HEK293 (cell line): ENCODE measurements at regions not wholly inside any gene's neighbourhood (a gene's known extent, or its start where the extent isn't known, plus 50 kb on each side); places are given as distances from the start of the nearest gene placed in this dataset.

Source experiments
- KLF9 ChIP-seq: fragments of 450-650 bp; formaldehyde crosslinking; IDR thresholded peaks from 2 replicates; pipeline ENCODE4 v1.5.1; 2016; ENCODE audit warnings: missing biosample characterization, missing genetic modification characterization, low read depth
- SALL2 ChIP-seq: fragments of 450-650 bp; formaldehyde crosslinking; IDR thresholded peaks from 2 replicates; pipeline ENCODE4 v1.5.0; 2017; ENCODE audit warnings: missing biosample characterization, mild to moderate bottlenecking, missing genetic modification characterization, borderline replicate concordance
- SP2 ChIP-seq: fragments of 450-650 bp; formaldehyde crosslinking; IDR thresholded peaks from 2 replicates; pipeline ENCODE4 v1.5.1; 2016; ENCODE audit warnings: missing biosample characterization, missing genetic modification characterization
- ZBTB1 ChIP-seq: fragments of 450-650 bp; formaldehyde crosslinking; IDR thresholded peaks from 2 replicates; pipeline ENCODE4 v1.5.1; 2016; ENCODE audit warnings: missing biosample characterization, missing genetic modification characterization
- ZNF24 ChIP-seq: fragments of 450-650 bp; formaldehyde crosslinking; IDR thresholded peaks from 2 replicates; pipeline ENCODE4 v1.5.1; 2016; ENCODE audit warnings: missing biosample characterization, missing genetic modification characterization
- ZNF473 ChIP-seq: fragments of 450-650 bp; formaldehyde crosslinking; IDR thresholded peaks from 2 replicates; pipeline ENCODE4 v1.5.1; 2017; ENCODE audit warnings: missing biosample characterization, missing genetic modification characterization
- TF ChIP-seq, protein P1 (sequence below): fragments of 450-650 bp; formaldehyde crosslinking; IDR thresholded peaks from 2 replicates; pipeline ENCODE4 v1.5.1; 2016; ENCODE audit warnings: missing biosample characterization, missing genetic modification characterization
- TF ChIP-seq, protein P2 (sequence below): fragments of 450-650 bp; formaldehyde crosslinking; IDR thresholded peaks from 2 replicates; pipeline ENCODE4 v1.5.1; 2016; ENCODE audit warnings: missing biosample characterization, missing genetic modification characterization
- TF ChIP-seq, protein P3 (sequence below): fragments of 450-650 bp; formaldehyde crosslinking; IDR thresholded peaks from 2 replicates; pipeline ENCODE4 v1.5.1; 2017; ENCODE audit warnings: missing biosample characterization, missing genetic modification characterization

DNA sequence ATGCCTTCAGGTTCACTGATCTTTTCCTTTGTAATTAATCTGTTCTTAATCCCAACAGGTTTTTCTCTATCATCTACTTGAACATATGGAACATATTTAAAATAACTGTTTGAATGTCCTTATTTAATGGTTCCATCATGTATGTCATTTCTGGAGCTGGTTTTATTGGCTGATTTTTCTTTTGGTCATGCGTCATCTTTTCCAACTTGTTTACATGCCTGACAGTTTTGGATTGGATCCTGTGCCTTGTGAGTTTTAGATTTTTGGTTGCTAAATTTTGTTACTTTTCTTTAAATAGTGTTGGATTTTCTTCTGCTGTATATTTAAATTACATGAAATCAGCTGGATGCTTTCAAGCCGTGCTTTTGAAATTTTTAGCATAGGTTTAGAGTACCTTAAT, 237.3 kb upstream of the DAAM1 start:
- TF ChIP-seq SP2 (tag by site-specific recombination) (no peak), ZBTB1 (tag by site-specific recombination) (no peak), KLF9 (tag by site-specific recombination) (no peak), ZNF473 (tag by site-specific recombination) (no peak), ZNF24 (tag by site-specific recombination) (no peak), SALL2 (tag by site-specific recombination) (no peak)
- TF ChIP-seq, protein P1, sequence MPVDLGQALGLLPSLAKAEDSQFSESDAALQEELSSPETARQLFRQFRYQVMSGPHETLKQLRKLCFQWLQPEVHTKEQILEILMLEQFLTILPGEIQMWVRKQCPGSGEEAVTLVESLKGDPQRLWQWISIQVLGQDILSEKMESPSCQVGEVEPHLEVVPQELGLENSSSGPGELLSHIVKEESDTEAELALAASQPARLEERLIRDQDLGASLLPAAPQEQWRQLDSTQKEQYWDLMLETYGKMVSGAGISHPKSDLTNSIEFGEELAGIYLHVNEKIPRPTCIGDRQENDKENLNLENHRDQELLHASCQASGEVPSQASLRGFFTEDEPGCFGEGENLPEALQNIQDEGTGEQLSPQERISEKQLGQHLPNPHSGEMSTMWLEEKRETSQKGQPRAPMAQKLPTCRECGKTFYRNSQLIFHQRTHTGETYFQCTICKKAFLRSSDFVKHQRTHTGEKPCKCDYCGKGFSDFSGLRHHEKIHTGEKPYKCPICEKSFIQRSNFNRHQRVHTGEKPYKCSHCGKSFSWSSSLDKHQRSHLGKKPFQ (tag by site-specific recombination), result no peak
- TF ChIP-seq, protein P2, sequence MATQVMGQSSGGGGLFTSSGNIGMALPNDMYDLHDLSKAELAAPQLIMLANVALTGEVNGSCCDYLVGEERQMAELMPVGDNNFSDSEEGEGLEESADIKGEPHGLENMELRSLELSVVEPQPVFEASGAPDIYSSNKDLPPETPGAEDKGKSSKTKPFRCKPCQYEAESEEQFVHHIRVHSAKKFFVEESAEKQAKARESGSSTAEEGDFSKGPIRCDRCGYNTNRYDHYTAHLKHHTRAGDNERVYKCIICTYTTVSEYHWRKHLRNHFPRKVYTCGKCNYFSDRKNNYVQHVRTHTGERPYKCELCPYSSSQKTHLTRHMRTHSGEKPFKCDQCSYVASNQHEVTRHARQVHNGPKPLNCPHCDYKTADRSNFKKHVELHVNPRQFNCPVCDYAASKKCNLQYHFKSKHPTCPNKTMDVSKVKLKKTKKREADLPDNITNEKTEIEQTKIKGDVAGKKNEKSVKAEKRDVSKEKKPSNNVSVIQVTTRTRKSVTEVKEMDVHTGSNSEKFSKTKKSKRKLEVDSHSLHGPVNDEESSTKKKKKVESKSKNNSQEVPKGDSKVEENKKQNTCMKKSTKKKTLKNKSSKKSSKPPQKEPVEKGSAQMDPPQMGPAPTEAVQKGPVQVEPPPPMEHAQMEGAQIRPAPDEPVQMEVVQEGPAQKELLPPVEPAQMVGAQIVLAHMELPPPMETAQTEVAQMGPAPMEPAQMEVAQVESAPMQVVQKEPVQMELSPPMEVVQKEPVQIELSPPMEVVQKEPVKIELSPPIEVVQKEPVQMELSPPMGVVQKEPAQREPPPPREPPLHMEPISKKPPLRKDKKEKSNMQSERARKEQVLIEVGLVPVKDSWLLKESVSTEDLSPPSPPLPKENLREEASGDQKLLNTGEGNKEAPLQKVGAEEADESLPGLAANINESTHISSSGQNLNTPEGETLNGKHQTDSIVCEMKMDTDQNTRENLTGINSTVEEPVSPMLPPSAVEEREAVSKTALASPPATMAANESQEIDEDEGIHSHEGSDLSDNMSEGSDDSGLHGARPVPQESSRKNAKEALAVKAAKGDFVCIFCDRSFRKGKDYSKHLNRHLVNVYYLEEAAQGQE (tag by site-specific recombination), result no peak
- TF ChIP-seq, protein P3, sequence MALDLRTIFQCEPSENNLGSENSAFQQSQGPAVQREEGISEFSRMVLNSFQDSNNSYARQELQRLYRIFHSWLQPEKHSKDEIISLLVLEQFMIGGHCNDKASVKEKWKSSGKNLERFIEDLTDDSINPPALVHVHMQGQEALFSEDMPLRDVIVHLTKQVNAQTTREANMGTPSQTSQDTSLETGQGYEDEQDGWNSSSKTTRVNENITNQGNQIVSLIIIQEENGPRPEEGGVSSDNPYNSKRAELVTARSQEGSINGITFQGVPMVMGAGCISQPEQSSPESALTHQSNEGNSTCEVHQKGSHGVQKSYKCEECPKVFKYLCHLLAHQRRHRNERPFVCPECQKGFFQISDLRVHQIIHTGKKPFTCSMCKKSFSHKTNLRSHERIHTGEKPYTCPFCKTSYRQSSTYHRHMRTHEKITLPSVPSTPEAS (tag by site-specific recombination), result no peak
